GM23338 (cell line): ENCODE measurements at regions not wholly inside any gene's neighbourhood (a gene's known extent, or its start where the extent isn't known, plus 50 kb on each side); places are given as distances from the start of the nearest gene placed in this dataset.

Experiments used
- CREB1 ChIP-seq: fragments of 250-450 bp; sonication (Bioruptor Pico); IDR thresholded peaks from 2 replicates; pipeline ENCODE4 v1.5.0; 2020; ENCODE audit warnings: low read depth, mild to moderate bottlenecking, moderate library complexity
- CTCF ChIP-seq, 2 experiments: fragments of 200-600 bp in 1 of 2; sonication (generic) in 1 of 2; conservative IDR thresholded peaks; 2 replicates each; pipeline versions ENCODE4 v1.5.1 to v1.6.1; 2016 to 2017; ENCODE audit warnings: antibody characterized with exemption in 2 of 2, low read depth in 2 of 2, mild to moderate bottlenecking in 2 of 2, moderate library complexity in 1 of 2
- ETS1 ChIP-seq: IDR thresholded peaks from 2 replicates; pipeline ENCODE4 v1.6.1; 2016; ENCODE audit warnings: antibody characterized with exemption
- EZH2 ChIP-seq: fragments of 200-600 bp; sonication (generic); IDR thresholded peaks from one replicate; pipeline ENCODE4 v1.8.0; 2017; ENCODE audit warnings: antibody characterized with exemption, mild to moderate bottlenecking, low read depth; ENCODE audit not compliant: unreplicated experiment
- EZH2phosphoT487 ChIP-seq: fragments of 200-600 bp; sonication (generic); IDR thresholded peaks from one replicate; pipeline ENCODE4 v1.8.1; 2018; ENCODE audit warnings: antibody characterized with exemption; ENCODE audit not compliant: unreplicated experiment
- JUNB ChIP-seq: IDR thresholded peaks from one replicate; pipeline ENCODE4 v1.6.1; 2016; ENCODE audit warnings: antibody characterized with exemption; ENCODE audit not compliant: unreplicated experiment
- NANOG ChIP-seq: IDR thresholded peaks from 2 replicates; pipeline ENCODE4 v1.6.1; 2016; ENCODE audit warnings: antibody characterized with exemption, borderline replicate concordance
- POLR2AphosphoS5 ChIP-seq: IDR thresholded peaks from 2 replicates; pipeline ENCODE4 v1.6.1; 2016; ENCODE audit warnings: antibody characterized with exemption, low read depth
- REST ChIP-seq: IDR thresholded peaks from one replicate; pipeline ENCODE4 v1.6.1; 2018; ENCODE audit warnings: antibody characterized with exemption; ENCODE audit not compliant: unreplicated experiment

- TF ChIP-seq CTCF (conservative IDR thresholded peaks at IDR 0.05; ENCODE audit: low read depth in 2 of 2) (no peak), EZH2 (no peak), EZH2phosphoT487 (no peak), REST (no peak), JUNB (no peak), ETS1 (no peak), CREB1 (no peak), POLR2AphosphoS5 (no peak), NANOG (no peak)
These were observed 192.1 kb upstream of the LCORL start for GRCh38 chr4:18213576-18214198.
